Activated effector memory CD4-positive, alpha-beta T cell treated with Interleukin-2 at 50 U/mL for 16 hours (primary cell): ENCODE measurements at regions not wholly inside any gene's neighbourhood (a gene's known extent, or its start where the extent isn't known, plus 50 kb on each side); places are given as distances from the start of the nearest gene placed in this dataset.
"Not testable (repeated sequence)": the region's sequence is repeated elsewhere in the genome, so short reads cannot be mapped to it uniquely, and the experiment has no call there.

Source experiments
- DNase-seq: peaks from one replicate; pipeline ENCODE4 v3.0.0-alpha.2; 2020

GRCh38 chr20:60171738-60172137 lies 213.5 kb downstream of the CDH26 start:
- no peak for DNase-seq

- no peak for DNase-seq
These were observed 214.2 kb downstream of the CDH26 start for GRCh38 chr20:60172346-60172984.

- no peak for DNase-seq
These were observed 218.9 kb downstream of the CDH26 start for GRCh38 chr20:60177080-60177479.

GRCh38 chr20:60180986-60181385 lies 222.8 kb downstream of the CDH26 start:
- no peak for DNase-seq

GRCh38 chr20:60186412-60186811 lies 228.2 kb downstream of the CDH26 start:
- no peak for DNase-seq

GRCh38 chr20:60187683-60188082 lies 229.5 kb downstream of the CDH26 start:
- DNase-seq = no peak

GRCh38 chr20:60191014-60191413 lies 232.8 kb downstream of the CDH26 start:
- DNase-seq = no peak

- DNase-seq = no peak
These were observed 234.1 kb downstream of the CDH26 start for GRCh38 chr20:60192326-60192725.

- DNase-seq = not testable (repeated sequence)
These were observed 240.9 kb downstream of the CDH26 start for GRCh38 chr20:60199132-60199531.

- DNase-seq = no peak
These were observed 241.6 kb downstream of the CDH26 start for GRCh38 chr20:60199866-60200265.

- no peak for DNase-seq
These were observed 242.2 kb downstream of the CDH26 start for GRCh38 chr20:60200305-60200918.

- DNase-seq = no peak
These were observed 243.1 kb downstream of the CDH26 start for GRCh38 chr20:60201198-60201835.

GRCh38 chr20:60202046-60202445 lies 243.8 kb downstream of the CDH26 start:
- DNase-seq = no peak

- DNase-seq = no peak
These were observed 245.2 kb downstream of the CDH26 start for GRCh38 chr20:60203451-60203850.

GRCh38 chr20:60204601-60205000 lies 246.4 kb downstream of the CDH26 start:
- no peak for DNase-seq

GRCh38 chr20:60206259-60206658 lies 248.0 kb downstream of the CDH26 start:
- no peak for DNase-seq

GRCh38 chr20:60209048-60209447 lies 250.8 kb downstream of the CDH26 start:
- no peak for DNase-seq

- peak; percentile 32 for DNase-seq
These were observed 252.8 kb downstream of the CDH26 start for GRCh38 chr20:60210779-60211617.

- DNase-seq = no peak
These were observed 253.6 kb downstream of the CDH26 start for GRCh38 chr20:60211618-60212463.

GRCh38 chr20:60212695-60213094 lies 254.5 kb downstream of the CDH26 start:
- DNase-seq = no peak

GRCh38 chr20:60213126-60213893 lies 255.1 kb downstream of the CDH26 start:
- no peak for DNase-seq
